GM23248 (cell line): ENCODE measurements at regions not wholly inside any gene's neighbourhood (a gene's known extent, or its start where the extent isn't known, plus 50 kb on each side); places are given as distances from the start of the nearest gene placed in this dataset.

Experiments
- EZH2 ChIP-seq: fragments of 200-600 bp; sonication (generic); IDR thresholded peaks from 2 replicates; pipeline ENCODE4 v1.6.1; 2018; ENCODE audit warnings: antibody characterized with exemption, mild to moderate bottlenecking; ENCODE audit not compliant: insufficient read depth, poor library complexity, severe bottlenecking
- EZH2phosphoT487 ChIP-seq: fragments of 200-600 bp; sonication (generic); IDR thresholded peaks from 2 replicates; pipeline ENCODE4 v1.6.1; 2018; ENCODE audit warnings: antibody characterized with exemption, moderate library complexity, mild to moderate bottlenecking, low read depth; ENCODE audit not compliant: insufficient read depth

DNA sequence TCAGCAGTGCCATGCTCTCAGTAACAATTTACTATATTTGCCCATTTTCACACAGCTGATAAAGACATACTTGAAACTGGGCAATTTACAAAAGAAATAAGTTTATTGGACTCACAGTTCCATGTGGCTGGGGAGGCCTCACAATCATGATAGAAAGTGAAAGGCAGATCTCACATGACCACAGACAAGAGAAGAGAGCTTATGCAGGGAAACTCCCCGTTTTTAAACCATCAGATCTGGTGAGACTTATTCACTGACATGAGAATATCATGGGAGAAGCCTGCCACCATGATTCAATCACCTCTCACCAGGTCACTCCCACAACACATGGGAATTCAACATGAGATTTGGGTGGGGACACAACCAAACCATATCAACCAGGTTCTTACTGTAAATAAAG lies 112.1 kb upstream of the C1orf87 start:
- no peak for TF ChIP-seq EZH2
- TF ChIP-seq EZH2phosphoT487, result no peak
